ENCODE measurements at regions not wholly inside any gene's neighbourhood (a gene's known extent, or its start where the extent isn't known, plus 50 kb on each side); places are given as distances from the start of the nearest gene placed in this dataset.
"Not testable (repeated sequence)": the region's sequence is repeated elsewhere in the genome, so short reads cannot be mapped to it uniquely, and the experiment has no call there.

DNA sequence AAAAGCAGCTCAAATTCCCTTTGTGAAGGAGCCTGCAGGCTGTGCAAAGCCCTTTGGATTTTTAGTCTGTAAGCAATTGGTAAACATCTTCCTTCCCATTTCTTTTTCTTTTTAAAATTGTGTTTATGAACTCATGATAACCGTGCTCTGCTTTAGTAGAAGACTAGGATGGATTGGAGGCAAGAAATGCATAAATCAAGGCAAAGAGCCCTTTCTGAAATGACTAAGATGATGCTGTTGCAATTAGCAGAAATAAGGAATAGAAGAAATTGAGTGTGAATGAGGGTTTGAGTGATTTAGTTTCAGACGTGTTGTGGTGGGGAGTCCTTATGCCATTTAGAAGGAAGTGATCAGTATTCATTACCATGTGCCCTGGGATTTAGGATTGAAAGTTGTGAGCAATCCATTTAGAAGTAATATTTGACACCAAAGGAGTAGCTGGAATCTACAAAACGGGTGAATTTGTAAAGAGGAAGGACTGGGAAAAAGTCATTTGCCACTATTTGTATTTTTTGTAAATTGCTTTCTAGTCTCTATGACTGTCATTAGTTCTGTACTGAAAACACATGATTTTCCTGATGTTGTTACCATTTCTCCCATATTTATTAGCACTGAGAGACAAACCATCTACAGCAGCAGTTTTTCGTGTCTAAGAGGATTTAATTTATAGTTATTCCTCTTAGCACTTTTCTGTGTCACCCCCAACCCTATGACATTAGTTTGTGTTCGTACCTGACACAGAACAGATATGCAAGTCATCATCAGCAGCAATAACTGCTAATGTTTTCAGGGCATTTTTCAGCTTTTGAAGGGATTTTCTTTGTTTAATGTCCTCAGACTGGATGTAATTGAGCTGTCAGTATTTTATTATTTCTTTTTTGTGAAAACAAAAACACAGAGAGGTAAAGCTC lies 265.0 kb downstream of the UTRN start:
- in situ Hi-C loops (cut with HindIII; ENCODE audit: low sequenced_read_pairs), result no loop called here
- DNase-seq (ENCODE audit: low spot score), result no peak

DNA sequence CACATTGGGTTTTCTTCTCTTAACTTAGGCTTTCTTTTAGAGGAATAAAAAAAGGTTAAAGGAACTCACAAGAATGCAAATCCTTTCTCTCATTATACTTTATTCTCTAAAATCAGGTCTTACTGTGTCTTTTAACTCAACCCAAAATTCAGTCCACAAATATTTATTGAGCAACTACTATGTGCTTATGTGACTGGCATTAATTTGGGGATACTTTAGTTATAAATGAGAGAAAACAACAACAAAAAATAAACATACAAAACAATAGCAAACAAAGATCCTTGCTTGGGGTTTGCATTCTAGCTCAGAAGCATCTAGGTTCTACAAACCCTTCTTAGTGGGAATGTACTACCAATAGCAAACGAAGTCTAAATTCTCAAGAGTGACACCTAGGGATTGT lies 266.2 kb downstream of the UTRN start:
- DNase-seq (ENCODE audit: low spot score), result no peak
- in situ Hi-C loops (cut with HindIII; ENCODE audit: low sequenced_read_pairs), result no loop called here

DNA sequence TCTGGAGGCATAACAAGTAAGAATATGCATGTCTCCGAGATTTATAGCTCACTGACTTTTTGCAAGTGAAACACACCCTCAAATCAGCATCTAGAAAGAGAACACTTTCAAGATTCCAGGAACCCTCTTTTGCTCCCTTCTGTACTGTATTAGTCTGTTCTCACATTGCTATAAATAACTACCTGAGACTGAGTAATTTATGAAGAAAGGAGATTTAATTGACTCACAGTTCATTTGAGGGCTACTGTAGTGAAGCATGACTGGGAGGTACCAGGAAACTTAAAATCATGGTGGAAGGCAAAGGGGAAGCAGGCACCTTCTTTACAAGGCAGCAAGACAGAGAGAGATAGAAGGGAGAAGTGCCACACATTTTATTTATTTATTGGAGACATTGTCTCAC lies 269.9 kb downstream of the UTRN start:
- in situ Hi-C loops (cut with HindIII; ENCODE audit: low sequenced_read_pairs), result no loop called here
- no peak for DNase-seq (ENCODE audit: low spot score)

DNA sequence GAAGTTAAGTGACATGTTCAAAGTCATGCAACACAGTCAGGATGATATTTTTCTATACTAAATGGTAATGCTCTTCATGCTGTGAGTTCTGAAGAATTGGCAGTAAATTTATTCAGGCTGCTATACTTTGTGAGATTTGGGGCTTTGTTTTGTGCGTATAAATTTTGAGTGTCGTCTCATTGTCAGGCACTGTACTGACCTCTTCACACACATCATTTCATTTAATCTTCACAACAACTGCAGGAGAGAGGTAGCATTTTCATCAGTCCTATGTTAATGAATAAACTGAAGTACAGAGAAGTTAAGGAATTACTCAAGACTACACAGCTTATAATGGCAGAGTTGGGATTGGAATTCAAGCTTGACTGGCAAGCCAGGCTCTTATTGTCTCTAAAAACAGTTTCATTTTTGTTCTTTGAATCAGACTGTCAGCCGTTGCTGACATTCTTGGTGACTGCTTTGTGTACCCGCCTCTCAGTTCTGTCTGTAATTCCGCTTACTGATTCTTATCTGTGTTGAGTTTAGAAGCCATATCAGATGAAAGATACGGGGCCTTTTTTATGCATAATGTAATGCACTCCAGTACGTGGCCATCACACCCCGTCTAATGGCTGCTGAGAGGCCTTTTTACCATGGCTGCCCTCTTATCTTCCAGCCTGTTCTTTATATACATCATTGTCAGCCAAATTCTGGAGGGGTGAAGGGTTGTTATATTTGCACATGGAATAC lies 274.9 kb downstream of the UTRN start:
- no peak for DNase-seq (ENCODE audit: low spot score)
- in situ Hi-C loops (cut with HindIII; ENCODE audit: low sequenced_read_pairs), result no loop called here

DNA sequence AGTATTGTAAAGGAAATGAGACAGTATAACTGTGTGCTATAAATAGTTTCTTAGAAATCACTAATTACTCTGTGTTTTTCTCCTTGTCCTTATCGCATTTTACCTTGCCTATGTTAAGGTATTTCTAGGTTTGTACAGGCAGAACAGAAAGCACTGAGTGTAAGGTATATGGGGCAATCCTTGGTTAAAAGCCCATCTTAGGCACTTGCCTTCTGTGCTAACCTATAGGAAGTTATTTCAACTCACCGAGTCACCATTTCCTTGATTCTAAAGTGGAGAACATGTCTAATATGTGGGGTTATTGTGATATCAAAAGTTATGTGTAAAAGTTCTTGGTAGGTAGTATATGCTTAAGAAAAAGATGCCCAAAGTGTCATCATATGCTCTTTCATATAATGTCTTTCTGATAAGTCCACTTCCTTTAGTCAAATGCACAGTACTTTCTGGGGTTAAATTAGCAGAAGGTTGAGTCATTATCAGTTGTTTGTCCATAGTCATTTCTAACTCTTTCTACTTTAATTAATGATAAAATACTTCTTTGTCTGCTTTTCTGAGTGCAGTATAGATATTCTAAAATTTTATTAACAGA lies 276.4 kb downstream of the UTRN start:
- DNase-seq (ENCODE audit: low spot score), result no peak
- in situ Hi-C loops (cut with HindIII; ENCODE audit: low sequenced_read_pairs), result no loop called here

DNA sequence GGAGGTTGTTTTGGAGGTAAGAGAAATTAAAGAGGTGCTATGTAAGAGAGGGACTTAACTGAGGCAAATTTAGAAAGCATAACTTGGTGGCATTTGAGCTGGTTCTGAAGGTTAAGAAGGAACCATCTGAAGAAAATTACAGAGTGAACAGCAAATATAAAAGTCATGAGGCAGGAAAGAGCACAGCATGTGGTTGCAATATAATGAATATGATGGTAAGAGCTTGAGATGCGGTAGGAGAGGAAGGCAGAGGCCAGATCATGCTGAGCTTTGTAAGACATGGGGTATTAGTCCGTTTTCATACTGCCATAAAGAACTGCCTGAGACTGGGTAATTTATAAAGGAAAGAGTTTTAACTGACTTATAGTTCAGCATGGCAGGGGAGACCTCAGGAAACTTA lies 279.1 kb downstream of the UTRN start:
- in situ Hi-C loops (cut with HindIII; ENCODE audit: low sequenced_read_pairs), result no loop called here
- DNase-seq (ENCODE audit: low spot score), result no peak

DNA sequence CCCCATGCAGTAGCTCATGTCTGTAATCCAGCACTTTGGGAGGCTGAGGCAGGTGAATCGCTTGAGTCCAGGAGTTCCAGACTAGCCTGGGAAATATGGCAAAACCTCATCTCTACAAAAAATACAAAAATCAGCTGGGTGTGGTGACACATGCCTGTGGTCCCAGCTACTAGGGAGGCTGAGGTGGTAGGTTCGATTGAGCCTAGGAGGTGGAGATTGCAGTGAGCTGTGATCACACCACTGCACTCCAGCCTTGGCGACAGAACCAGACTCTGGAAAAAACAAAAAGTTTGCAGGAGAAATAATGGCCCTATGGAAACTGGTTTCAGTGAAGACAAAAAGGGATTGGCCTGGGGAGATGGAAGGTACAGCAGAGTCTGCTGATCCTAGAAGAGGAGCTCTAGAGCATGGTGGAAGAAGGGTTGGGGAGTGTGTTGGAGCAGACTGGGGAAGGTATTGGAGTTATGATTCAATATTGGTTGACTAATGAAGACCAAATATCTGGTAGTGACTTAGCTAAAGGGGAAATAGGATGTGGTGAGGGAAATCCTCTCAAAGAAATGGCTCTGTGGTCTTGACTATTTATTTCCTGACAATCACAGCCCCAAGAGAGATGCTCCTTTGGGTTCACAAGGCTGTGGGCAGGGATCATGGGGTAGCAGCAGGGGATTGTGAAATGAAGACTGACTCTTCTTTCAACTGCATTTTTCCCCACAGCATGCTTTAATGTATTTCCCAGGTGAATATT lies 281.9 kb downstream of the UTRN start:
- DNase-seq (ENCODE audit: low spot score), result no peak
- in situ Hi-C loops (cut with HindIII; ENCODE audit: low sequenced_read_pairs), result no loop called here

DNA sequence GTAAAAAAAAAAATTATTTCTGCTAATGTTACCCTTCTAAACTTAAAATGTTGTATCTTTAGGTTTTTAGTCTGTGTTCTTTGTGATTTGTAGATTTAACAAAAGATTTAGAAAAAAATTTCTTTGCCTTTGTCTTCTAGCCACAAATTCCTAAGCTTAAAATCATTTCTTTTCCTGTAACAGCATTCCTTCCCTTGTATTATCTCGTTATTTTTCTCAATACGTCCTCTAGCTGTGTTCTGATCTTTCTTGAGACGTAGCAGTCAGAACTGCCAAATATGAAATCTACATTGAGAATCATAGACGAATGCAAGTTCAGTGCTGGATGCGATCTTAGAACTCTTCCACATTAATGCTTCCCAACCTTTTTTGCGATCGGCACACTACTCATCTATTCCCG lies 283.1 kb downstream of the UTRN start:
- in situ Hi-C loops (cut with HindIII; ENCODE audit: low sequenced_read_pairs), result no loop called here

DNA sequence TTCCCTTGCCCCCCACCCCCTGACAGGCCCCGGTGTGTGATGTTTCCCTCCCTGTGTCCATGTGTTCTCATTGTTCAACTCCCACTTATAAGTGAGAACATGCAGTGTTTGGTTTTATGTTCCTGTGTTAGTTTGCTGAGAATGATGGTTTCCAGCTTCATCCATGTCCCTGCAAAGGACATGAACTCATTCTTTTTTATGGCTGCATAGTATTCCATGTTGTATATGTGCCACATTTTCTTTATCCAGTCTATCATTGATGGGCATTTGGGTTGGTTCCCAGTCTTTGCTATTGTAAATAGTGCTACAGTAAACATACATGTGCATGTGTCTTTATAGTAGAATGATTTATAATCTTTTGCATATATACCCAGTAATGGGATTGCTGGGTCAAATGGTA lies 287.4 kb downstream of the UTRN start:
- DNase-seq (ENCODE audit: low spot score); in situ Hi-C loops (cut with HindIII; ENCODE audit: low sequenced_read_pairs): not testable (repeated sequence)

More for the DNA sequence above, 283.1 kb downstream of the UTRN start:
- DNase-seq (ENCODE audit: low spot score), result no peak

DNA sequence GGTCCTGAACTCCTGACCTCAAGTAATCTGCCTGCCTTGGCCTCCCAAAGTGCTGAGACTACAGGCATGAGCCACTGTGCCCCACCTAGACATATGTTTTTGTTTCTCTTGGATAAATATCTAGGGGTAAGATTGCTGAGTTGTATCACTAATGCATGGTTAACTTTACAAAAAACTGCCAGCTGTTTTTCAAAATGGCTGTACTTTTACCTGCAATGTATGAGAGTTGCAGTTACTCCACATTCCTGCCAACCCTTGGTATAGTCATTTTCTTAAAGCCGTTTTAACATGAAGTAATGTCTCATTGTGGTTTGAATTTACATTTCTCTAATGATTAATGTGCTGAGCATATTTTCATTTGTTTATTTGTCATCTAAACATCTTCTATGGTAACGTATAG lies 289.7 kb downstream of the UTRN start:
- no peak for DNase-seq (ENCODE audit: low spot score)
- in situ Hi-C loops (cut with HindIII; ENCODE audit: low sequenced_read_pairs), result no loop called here

DNA sequence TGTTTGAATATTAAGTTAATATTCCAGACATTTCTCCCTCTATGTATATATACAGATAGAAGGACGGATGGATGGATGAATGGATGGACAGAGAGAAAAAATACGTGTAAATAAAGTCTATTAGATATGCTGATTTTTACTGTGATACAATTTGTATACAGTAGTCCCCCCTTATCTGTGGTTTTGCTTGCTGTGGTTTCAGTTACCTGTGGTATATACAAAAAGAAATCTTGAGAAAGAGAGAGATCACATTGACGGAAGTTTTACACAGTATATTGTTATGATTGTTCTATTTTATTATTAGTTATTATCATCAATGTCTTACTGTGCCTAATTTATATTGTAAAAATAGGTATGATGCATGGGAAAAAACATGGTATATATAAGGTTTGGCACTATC lies 290.2 kb downstream of the UTRN start:
- in situ Hi-C loops (cut with HindIII; ENCODE audit: low sequenced_read_pairs), result no loop called here
- DNase-seq (ENCODE audit: low spot score), result no peak

DNA sequence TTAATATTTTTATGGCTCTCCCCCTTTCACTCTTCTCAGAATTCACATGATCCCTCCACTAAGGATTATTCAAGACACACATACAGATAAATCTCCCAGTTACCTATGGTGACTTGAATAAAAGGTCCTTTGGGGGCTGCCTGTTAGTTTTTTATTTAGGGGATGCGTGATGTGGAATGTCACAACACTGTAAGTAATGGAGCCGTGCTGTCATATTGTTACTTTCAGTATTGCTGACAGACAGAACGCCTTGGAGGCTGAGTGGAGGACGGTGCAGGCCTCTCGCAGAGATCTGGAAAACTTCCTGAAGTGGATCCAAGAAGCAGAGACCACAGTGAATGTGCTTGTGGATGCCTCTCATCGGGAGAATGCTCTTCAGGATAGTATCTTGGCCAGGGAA lies 291.7 kb downstream of the UTRN start:
- in situ Hi-C loops (cut with HindIII; ENCODE audit: low sequenced_read_pairs), result no loop called here
- DNase-seq (ENCODE audit: low spot score), result no peak

DNA sequence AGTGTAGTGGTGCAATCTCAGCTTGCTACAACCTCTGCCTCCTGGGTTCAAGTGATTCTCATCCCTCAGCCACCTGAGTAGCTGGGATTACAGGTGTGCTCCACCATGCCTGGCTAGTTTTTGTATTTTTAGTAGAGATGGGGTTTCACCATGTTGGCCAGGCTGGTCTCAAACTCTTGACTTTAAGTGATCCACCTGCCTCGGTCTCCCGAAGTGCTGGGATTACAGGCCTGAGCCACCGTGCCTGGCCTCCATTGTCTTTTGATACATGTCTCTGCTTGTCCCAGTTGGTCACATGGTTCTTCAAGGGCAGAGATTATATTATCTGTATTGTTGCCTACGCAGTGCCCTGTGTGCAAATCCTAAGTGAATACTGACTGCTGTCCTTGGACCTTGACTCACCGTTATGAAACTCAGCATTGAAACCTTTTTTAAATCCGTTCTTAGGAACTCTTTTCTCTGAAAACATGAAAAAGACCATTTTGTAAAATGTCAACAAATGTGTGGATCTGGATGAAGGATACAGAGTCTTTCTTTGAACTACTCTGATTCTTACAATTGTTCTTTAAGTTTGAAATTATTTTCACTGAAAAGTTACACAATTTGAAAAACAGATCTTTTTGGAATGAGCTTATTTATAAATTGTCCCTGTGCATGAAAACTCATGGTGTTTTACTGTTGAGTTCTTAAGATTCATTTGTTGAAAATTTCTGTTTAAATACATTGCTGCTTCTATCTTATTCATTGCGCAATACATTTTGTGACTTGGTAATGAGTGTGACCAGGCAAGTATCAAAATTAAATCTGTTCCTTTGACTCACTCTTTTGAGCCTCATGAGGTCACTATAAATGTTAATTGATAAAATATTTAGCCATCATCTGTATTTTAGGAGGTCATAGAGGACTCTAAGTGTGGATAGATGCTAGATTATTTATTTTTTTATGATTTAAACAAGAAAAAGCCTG lies 293.5 kb downstream of the UTRN start:
- DNase-seq (ENCODE audit: low spot score), result no peak
- in situ Hi-C loops (cut with HindIII; ENCODE audit: low sequenced_read_pairs), result no loop called here

DNA sequence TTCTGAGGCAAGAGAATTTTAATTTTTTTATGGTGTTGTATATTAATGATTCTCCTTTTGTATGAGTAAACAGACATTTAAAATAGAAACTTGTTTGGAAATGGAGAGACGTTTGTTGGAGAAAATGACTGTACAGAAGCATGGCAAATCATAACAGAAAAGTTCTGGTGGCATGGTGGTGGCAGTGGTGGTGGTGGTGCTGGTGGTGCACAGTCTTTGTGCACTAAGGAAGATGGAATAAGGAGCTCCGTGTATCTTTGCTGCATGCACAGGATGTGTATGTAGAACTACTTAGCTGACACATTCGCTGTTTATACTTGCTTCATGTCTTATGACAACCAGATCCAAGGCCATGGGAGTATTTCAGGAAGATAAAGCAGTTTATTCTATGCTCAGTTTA lies 294.9 kb downstream of the UTRN start:
- DNase-seq (ENCODE audit: low spot score), result no peak
- in situ Hi-C loops (cut with HindIII; ENCODE audit: low sequenced_read_pairs), result no loop called here

DNA sequence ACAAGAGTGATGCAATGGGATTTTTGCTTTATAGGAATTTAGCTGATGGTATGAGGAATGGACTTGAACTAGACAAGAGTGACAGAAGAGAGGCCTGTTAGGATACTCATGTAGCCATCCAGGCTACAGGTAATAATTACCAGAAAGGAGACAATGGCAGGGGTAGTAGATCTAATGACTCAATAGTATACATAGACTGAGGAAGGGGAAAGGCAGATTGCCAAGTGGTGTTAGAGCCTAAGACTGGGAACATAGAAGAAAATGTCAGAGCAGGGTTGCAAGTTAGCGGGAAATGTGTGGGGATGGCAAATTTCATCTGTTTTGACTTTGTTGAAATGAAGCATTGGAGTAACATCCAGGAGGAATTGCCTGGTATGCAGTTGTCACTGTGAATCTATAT lies 295.6 kb downstream of the UTRN start:
- in situ Hi-C loops (cut with HindIII; ENCODE audit: low sequenced_read_pairs), result no loop called here

DNA sequence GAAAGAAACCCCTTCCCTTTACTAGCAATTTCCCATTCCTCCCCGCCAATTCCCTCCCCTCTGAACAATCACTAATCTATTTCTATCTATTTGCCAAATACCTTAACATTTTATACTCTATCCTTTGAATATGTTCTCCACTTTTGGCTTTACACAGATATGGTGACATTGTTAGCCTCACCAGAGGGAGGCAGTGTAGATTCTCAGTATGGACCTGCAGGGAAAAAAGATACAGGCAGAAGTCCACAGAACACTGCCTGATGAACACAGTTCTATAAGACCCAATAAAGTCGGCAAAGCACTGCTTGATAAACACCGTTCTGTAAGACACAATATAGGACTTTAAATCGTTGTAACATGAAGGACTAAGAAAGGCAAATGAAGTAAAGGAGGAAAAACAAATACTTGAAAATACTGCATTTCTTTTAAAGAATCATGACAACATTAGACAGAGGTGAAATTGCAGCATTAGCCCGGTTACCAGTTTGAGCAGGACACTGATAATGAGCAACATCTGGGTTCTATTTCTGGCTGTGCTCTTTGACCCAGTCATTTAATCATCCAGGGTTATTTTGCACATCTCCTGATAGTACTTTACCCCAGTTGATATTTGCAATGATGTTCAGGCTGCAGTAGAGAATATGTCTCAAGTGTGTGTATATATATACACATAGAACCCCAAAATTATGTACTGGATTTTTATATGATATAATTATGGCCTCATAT lies 296.8 kb downstream of the UTRN start:
- DNase-seq (ENCODE audit: low spot score), result peak; percentile 12
- in situ Hi-C loops (cut with HindIII; ENCODE audit: low sequenced_read_pairs), result no loop called here

More for the DNA sequence above, 295.6 kb downstream of the UTRN start:
- DNase-seq (ENCODE audit: low spot score), result no peak

DNA sequence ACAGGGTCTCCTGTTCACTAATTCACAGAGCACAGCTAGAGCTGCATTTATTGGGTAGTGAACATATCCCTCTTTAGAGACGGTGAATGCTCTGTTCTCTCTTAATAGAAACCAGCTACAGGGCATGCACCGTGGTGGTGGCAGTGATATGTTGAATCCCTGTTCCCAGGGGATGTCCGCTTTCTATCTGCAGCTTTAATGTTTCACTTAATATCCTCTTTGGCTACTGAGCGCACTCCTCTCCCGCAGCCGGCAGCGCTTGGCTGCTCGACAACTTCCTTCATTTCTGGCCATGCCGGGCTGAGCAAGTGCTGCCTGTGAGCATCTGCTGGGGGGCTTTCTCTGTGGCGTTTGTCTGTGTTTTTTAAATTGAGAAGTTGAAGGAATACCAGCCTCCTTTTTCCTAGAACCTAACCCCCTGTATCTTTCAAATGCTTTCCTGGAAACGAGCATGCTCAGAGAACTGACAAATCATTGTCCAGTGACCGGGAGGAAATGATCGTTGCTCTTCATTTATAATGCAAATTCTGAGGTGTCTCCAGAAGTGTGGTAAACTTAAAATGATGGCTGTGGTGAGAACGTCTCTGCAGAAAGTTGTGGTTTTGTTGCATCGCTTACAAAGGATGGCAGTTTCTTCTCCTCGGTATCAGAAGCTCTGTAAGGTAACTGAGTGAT lies 297.9 kb downstream of the UTRN start:
- in situ Hi-C loops (cut with HindIII; ENCODE audit: low sequenced_read_pairs), result no loop called here
- no peak for DNase-seq (ENCODE audit: low spot score)
